Breast epithelium (tissue), 4 donors: ENCODE measurements at regions not wholly inside any gene's neighbourhood (a gene's known extent, or its start where the extent isn't known, plus 50 kb on each side); places are given as distances from the start of the nearest gene placed in this dataset.

ENCODE experiments used
- DNase-seq, 2 donors: peaks; one replicate each; pipeline ENCODE4 v3.0.0-alpha.2; 2019; ENCODE audit warnings: low spot score in 2 of 2
- H3K27ac ChIP-seq, 2 donors: fragments of 200-600 bp; sonication (generic) in 1 of 2; one replicate each; pipeline ENCODE4 v1.5.1; 2016 to 2019; ENCODE audit warnings: mild to moderate bottlenecking in 1 of 2
- H3K27me3 ChIP-seq, 2 donors: fragments of 200-600 bp; sonication (generic) in 1 of 2; one replicate each; pipeline versions ENCODE4 v1.5.1 to v1.6.0; 2017 to 2019; ENCODE audit warnings: control low read depth in 1 of 2, mild to moderate bottlenecking in 1 of 2
- H3K36me3 ChIP-seq: fragments of 200-600 bp; one replicate; pipeline ENCODE4 v1.5.1; 2019
- H3K4me1 ChIP-seq, 2 donors: fragments of 200-600 bp; sonication (generic); one replicate each; pipeline ENCODE4 v1.5.1; 2016 to 2019; ENCODE audit warnings: control low read depth in 1 of 2
- H3K4me3 ChIP-seq, 3 donors: fragments of 200-600 bp; sonication (generic); 1 replicate in 2 of 3; 2 replicates in 1 of 3; pipeline ENCODE4 v1.5.1; 2016 to 2019; ENCODE audit warnings: mild to moderate bottlenecking in 3 of 3, moderate library complexity in 2 of 3
- H3K9me3 ChIP-seq, 2 donors: fragments of 200-600 bp; sonication (generic) in 1 of 2; one replicate each; pipeline ENCODE4 v1.5.1; 2016 to 2019; ENCODE audit warnings: control low read depth in 1 of 2
- POLR2A ChIP-seq: fragments of 450-650 bp; IDR thresholded peaks from one replicate; pipeline ENCODE4 v1.6.1; 2016; ENCODE audit warnings: antibody characterized with exemption, mild to moderate bottlenecking, moderate library complexity
- POLR2AphosphoS5 ChIP-seq, 3 donors: sonication (generic); formaldehyde crosslinking; IDR thresholded peaks; one replicate each; pipeline ENCODE4 v1.6.1; 2017; ENCODE audit warnings: antibody characterized with exemption in 3 of 3
- intact Hi-C: fragments of 100-400 bp; cut with DNase I; formaldehyde crosslinking; loops from one replicate; pipeline ENCODE4 v1.15.1; 2023; ENCODE audit warnings: low total_unique reads
- TF ChIP-seq, protein P1 (sequence below), 3 donors: fragments of 450-650 bp; IDR thresholded peaks; one replicate each; pipeline ENCODE4 v1.5.1; 2016 to 2017; ENCODE audit warnings: antibody characterized with exemption in 3 of 3, mild to moderate bottlenecking in 3 of 3, moderate library complexity in 3 of 3

DNA sequence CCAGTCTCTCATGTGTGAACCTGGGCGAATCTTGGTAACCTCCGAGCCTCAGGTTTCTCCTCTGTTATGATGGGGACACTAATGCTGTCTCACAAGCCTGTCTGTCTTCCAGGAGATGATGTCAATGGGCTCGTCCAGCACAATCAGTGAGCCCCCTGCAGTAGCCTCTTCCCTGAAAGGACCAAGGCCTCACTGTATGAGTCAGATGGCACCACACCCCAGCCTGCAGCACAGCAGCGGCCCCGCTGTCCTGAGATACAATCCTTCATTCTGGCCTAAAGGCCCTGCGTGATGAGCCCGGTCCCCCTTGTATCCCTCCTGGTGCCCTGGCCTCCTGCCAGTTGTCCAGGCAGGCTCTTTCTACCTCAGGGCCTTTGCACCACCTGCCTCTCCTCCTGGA is 234.4 kb downstream of the IRF8 start:
- intact Hi-C loops = no loop called here
- no peak for DNase-seq
- Histone ChIP-seq H3K27me3 (peaks cover 0 to 11% of the 10 kb centered on the region in 2 donors), H3K36me3 (no peaks in the 10 kb centered on the region), H3K4me1 (no peaks in the 10 kb centered on the region), H3K9me3 (peaks cover 0 to 4% of the 10 kb centered on the region in 2 donors), H3K27ac (no peak overlapping the region), H3K4me3 (no peak overlapping the region)
- no peak for TF ChIP-seq POLR2AphosphoS5 (IDR thresholded peaks at IDR 0.05)
- TF ChIP-seq POLR2A = no peak
- TF ChIP-seq, protein P1, sequence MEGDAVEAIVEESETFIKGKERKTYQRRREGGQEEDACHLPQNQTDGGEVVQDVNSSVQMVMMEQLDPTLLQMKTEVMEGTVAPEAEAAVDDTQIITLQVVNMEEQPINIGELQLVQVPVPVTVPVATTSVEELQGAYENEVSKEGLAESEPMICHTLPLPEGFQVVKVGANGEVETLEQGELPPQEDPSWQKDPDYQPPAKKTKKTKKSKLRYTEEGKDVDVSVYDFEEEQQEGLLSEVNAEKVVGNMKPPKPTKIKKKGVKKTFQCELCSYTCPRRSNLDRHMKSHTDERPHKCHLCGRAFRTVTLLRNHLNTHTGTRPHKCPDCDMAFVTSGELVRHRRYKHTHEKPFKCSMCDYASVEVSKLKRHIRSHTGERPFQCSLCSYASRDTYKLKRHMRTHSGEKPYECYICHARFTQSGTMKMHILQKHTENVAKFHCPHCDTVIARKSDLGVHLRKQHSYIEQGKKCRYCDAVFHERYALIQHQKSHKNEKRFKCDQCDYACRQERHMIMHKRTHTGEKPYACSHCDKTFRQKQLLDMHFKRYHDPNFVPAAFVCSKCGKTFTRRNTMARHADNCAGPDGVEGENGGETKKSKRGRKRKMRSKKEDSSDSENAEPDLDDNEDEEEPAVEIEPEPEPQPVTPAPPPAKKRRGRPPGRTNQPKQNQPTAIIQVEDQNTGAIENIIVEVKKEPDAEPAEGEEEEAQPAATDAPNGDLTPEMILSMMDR (IDR thresholded peaks at IDR 0.05) = no peak

DNA sequence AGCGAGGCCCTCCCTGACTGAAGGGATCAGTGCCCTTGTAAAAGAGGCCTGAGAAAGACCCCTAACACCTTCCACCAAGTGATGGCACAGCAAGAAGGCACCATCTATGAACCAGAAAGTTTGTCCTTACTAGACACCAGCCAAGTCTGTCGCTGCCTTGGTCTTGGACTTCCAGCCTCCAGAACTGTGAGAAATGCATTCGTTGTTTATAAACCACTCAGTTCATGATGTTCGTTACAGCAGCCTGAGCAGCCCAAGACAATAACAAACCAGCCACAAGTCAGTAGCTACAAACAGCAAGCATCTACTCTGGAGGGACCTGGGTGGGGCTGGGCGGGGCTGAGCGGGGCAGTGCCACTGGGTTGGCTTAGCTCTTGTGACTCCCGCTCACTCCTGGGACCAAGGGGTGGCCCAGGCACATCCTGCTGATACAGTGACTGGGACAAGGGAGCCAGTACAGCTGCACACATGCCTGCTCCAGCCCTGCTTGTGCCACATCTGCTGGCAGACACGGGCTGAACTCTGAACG is 234.9 kb downstream of the IRF8 start:
- H3K27ac ChIP-seq = no peak overlapping the region
- H3K27me3 ChIP-seq = peaks cover 0 to 11% of the 10 kb centered on the region in 2 donors
- H3K9me3 ChIP-seq = peaks cover 0 to 4% of the 10 kb centered on the region in 2 donors
- H3K4me1 ChIP-seq = no peaks in the 10 kb centered on the region
- TF ChIP-seq POLR2A (no peak), POLR2AphosphoS5 (IDR thresholded peaks at IDR 0.05) (no peak)
- TF ChIP-seq, protein P1 (IDR thresholded peaks at IDR 0.05) = no peak
- no peaks in the 10 kb centered on the region for H3K36me3 ChIP-seq
- intact Hi-C loops = no loop called here
- H3K4me3 ChIP-seq = no peak overlapping the region
- DNase-seq = no peak

DNA sequence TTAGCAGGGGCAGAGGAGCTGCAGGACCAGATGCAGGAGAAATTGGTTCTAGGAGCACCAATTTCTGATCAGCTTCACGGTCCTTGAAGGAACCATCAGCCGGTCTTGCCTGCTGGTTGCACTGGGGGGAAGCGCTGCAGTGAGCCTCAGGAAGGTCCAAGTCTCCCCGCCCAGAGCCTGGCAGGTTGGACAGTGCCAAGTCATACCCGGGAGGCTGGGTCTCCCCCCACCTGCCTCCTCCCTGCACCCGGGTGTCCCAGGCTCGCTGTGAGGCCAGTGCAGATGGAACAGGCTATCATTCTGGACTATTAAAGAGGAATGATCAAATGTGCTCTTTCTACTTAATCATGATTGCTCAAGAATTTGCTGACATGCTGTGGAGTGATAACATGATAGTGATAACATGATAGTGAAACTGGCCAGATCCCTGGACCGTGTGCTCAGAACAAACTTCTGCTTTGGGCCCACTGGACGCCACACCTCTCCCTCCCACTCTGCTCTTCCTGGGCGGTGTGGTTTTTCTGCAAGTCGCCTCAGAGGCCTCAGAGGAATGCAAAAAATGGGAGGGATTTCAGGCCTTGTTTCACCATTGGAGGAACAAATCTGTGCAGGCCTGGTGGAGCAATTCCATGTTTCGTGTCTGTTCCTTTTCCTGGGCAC is 236.0 kb downstream of the IRF8 start:
- Histone ChIP-seq H3K27me3 (peaks cover 0 to 11% of the 10 kb centered on the region in 2 donors), H3K36me3 (no peaks in the 10 kb centered on the region), H3K9me3 (peaks cover 0 to 4% of the 10 kb centered on the region in 2 donors), H3K4me3 (no peak overlapping the region), H3K4me1 (no peaks in the 10 kb centered on the region), H3K27ac (no peak overlapping the region)
- intact Hi-C loops = no loop called here
- TF ChIP-seq POLR2AphosphoS5 (IDR thresholded peaks at IDR 0.05) (no peak), POLR2A (no peak)
- TF ChIP-seq, protein P1 (IDR thresholded peaks at IDR 0.05) = no peak
- DNase-seq = no peak

DNA sequence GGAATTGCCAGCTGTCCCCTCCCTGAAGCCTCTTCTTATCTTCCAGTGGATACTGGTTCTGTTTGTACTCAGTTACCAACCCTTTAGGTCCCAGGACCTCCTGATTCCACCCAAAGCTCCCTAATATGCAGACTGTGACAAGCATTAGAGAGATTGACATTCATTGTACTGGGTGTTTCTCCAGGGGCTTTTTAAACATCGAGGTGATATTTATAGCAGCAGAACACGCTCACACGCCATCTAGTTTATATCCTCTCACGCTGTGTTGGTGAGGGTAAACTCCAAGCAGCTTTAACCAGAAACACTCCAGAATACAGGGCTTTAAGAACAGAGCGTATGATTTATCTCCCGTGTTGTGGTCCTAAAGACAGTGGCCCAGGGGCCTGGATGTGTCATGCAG is 238.4 kb downstream of the IRF8 start:
- H3K27me3 ChIP-seq = peaks cover 0 to 11% of the 10 kb centered on the region in 2 donors
- H3K9me3 ChIP-seq = peaks cover 0 to 4% of the 10 kb centered on the region in 2 donors
- H3K27ac ChIP-seq = no peak overlapping the region
- no peaks in the 10 kb centered on the region for H3K36me3 ChIP-seq
- DNase-seq = no peak
- no peak overlapping the region for H3K4me3 ChIP-seq
- no peak for TF ChIP-seq POLR2A
- TF ChIP-seq POLR2AphosphoS5 (IDR thresholded peaks at IDR 0.05) = no peak
- TF ChIP-seq, protein P1 (IDR thresholded peaks at IDR 0.05) = no peak
- intact Hi-C loops = no loop called here
- H3K4me1 ChIP-seq = no peaks in the 10 kb centered on the region
